GM12878 (cell line): ENCODE measurements at regions not wholly inside any gene's neighbourhood (a gene's known extent, or its start where the extent isn't known, plus 50 kb on each side); places are given as distances from the start of the nearest gene placed in this dataset.

Experiments used
- ATAC-seq: fragments of 200-7000 bp; cut with Tn5 transposase; 3 replicates; pipeline ENCODE4 v1.9.1; 2020; ENCODE audit warnings: mild to moderate bottlenecking, moderate library complexity
- BruUV-seq: library from RNA; stranded (reverse); fragments of 400-500 nt; replicated peaks from 2 replicates; lab custom pipeline; 2021; lab: Mats Ljungman, UMichigan
- CTCF ChIA-PET: fragments of 300-600 bp; sonication (Branson Sonifier 250); formaldehyde crosslinking; extraction: SDS; loops from one replicate; lab custom pipeline; 2021; ENCODE audit warnings: inconsistent platforms; lab: Yijun Ruan, JAX
- POLR2A ChIA-PET: fragments of 350-600 bp; formaldehyde crosslinking; extraction: SDS; loops from one replicate; lab custom pipeline; 2021; ENCODE audit warnings: inconsistent platforms; lab: Charles Lee
- RAD21 ChIA-PET: fragments of 300-600 bp; sonication (Branson Sonifier 250); formaldehyde crosslinking; loops from one replicate; lab custom pipeline; 2023; ENCODE audit warnings: antibody characterized with exemption; ENCODE audit not compliant: unreplicated experiment; lab: Charles Lee
- SMC1A ChIA-PET: fragments of 300-600 bp; sonication (Branson Sonifier 250); formaldehyde crosslinking; loops from one replicate; lab custom pipeline; 2023; ENCODE audit not compliant: unreplicated experiment, uncharacterized antibody; lab: Charles Lee
- DNase-seq: peaks from one replicate; pipeline ENCODE4 v3.0.0-alpha.2; 2011; ENCODE audit warnings: low read depth, low spot score
- FAIRE-seq: peaks from 3 replicates; lab custom pipeline; 2011; peaks lifted over from hg19 to GRCh38; lab: Jason Lieb, UNC
- H2AFZ ChIP-seq: 2 replicates; pipeline ENCODE4 v1.6.0; 2011; ENCODE audit warnings: low read depth, low read length, control low read depth; ENCODE audit not compliant: control insufficient read depth
- H3K27ac ChIP-seq: 2 replicates; pipeline ENCODE4 v1.5.1; 2011; ENCODE audit warnings: control low read depth; ENCODE audit not compliant: control insufficient read depth, insufficient read depth
- H3K27me3 ChIP-seq, 2 experiments: replicated peaks in 1 of 2; 2 replicates each; pipeline versions ENCODE4 v1.6.0 to v1.6.1; 2011; ENCODE audit warnings: low read length in 1 of 2; ENCODE audit not compliant: control insufficient read depth in 2 of 2, insufficient read depth in 2 of 2
- H3K36me3 ChIP-seq, 2 experiments: 2 replicates each; pipeline ENCODE4 v1.5.1; 2011; ENCODE audit warnings: low read length in 1 of 2; ENCODE audit not compliant: control insufficient read depth in 2 of 2, insufficient read depth in 2 of 2
- H3K4me1 ChIP-seq: 2 replicates; pipeline ENCODE4 v1.6.1; 2011; ENCODE audit warnings: mild to moderate bottlenecking, low read length, moderate library complexity, mixed read lengths; ENCODE audit not compliant: control insufficient read depth, insufficient read depth
- H3K4me2 ChIP-seq: 2 replicates; pipeline ENCODE4 v1.6.0; 2011; ENCODE audit warnings: control low read depth; ENCODE audit not compliant: control insufficient read depth, insufficient read depth
- H3K4me3 ChIP-seq: fragments of 200-600 bp; sonication (generic); 2 replicates; pipeline ENCODE4 v1.5.1; 2016
- H3K79me2 ChIP-seq: 2 replicates; pipeline ENCODE4 v1.6.0; 2011; ENCODE audit warnings: low read length; ENCODE audit not compliant: control insufficient read depth, insufficient read depth
- H3K9ac ChIP-seq: 2 replicates; pipeline ENCODE4 v1.8.0; 2011; ENCODE audit warnings: low read length, control low read depth, mixed read lengths; ENCODE audit not compliant: control insufficient read depth, insufficient read depth
- H3K9me3 ChIP-seq: replicated peaks from 3 replicates; pipeline ENCODE4 v1.5.1; 2011; ENCODE audit warnings: mild to moderate bottlenecking, low read length; ENCODE audit not compliant: control insufficient read depth, insufficient read depth
- H4K20me1 ChIP-seq: 2 replicates; pipeline ENCODE4 v1.6.0; 2011; ENCODE audit not compliant: control insufficient read depth, insufficient read depth
- GABPA ChIP-seq: IDR thresholded peaks from 2 replicates; pipeline ENCODE4 v1.6.1; 2014; ENCODE audit warnings: antibody characterized with exemption, low read depth, mild to moderate bottlenecking, inconsistent platforms
- KAT2A ChIP-seq: conservative IDR thresholded peaks from 2 replicates; pipeline ENCODE4 v1.6.1; 2011; ENCODE audit warnings: low read depth, low read length; ENCODE audit not compliant: control insufficient read depth
- MYB ChIP-seq: fragments of 150-350 bp; IDR thresholded peaks from 2 replicates; pipeline ENCODE4 v1.6.1; 2014; ENCODE audit warnings: mild to moderate bottlenecking, low read depth, low read length, borderline replicate concordance
- POU2F2 ChIP-seq: IDR thresholded peaks from 3 replicates; pipeline ENCODE4 v1.6.1; 2011; ENCODE audit warnings: low read depth, mild to moderate bottlenecking, low read length, borderline replicate concordance
- SIN3A ChIP-seq: IDR thresholded peaks from 2 replicates; pipeline ENCODE4 v1.6.1; 2012; ENCODE audit warnings: low read depth, low read length, improper control_type of control experiment
- SMAD1 ChIP-seq: fragments of 450-650 bp; IDR thresholded peaks from 2 replicates; pipeline ENCODE4 v1.6.1; 2018; ENCODE audit warnings: mild to moderate bottlenecking, low read depth; ENCODE audit not compliant: partially characterized antibody
- TCF7 ChIP-seq: IDR thresholded peaks from 2 replicates; pipeline ENCODE4 v1.6.1; 2014; ENCODE audit warnings: antibody characterized with exemption, borderline replicate concordance
- WGBS: methylation state at CpG from one replicate; pipeline ENCODE4 v1.1.6; 2016; ENCODE audit warnings: low lambda C conversion rate; ENCODE audit not compliant: insufficient replicate concordance, insufficient coverage; ENCODE audit errors: missing lambda C conversion rate; 5-methylcytosine and 5-hydroxymethylcytosine counted together
- in situ Hi-C: fragments of 300-500 bp; cut with MboI; formaldehyde crosslinking; loops from 9 replicates; pipeline ENCODE4 v1.14.3; 2018; ENCODE audit warnings: mixed read lengths
- intact Hi-C: fragments of 100-400 bp; cut with micrococcal nuclease; formaldehyde crosslinking; loops from one replicate; pipeline ENCODE4 v1.14.2; 2022; ENCODE audit not compliant: unreplicated experiment
- TF ChIP-seq, protein P1 (sequence below): fragments of 450-650 bp; IDR thresholded peaks from 2 replicates; pipeline ENCODE4 v1.6.1; 2018; ENCODE audit warnings: borderline replicate concordance, mild to moderate bottlenecking; ENCODE audit not compliant: partially characterized antibody
- TF ChIP-seq, protein P2 (sequence below): fragments of 450-650 bp; IDR thresholded peaks from 2 replicates; pipeline ENCODE4 v1.6.1; 2017; ENCODE audit warnings: mild to moderate bottlenecking, moderate library complexity
- TF ChIP-seq, protein P3 (sequence below): fragments of 450-650 bp; conservative IDR thresholded peaks from 2 replicates; pipeline ENCODE4 v1.6.1; 2017; ENCODE audit warnings: mild to moderate bottlenecking, moderate library complexity

DNA sequence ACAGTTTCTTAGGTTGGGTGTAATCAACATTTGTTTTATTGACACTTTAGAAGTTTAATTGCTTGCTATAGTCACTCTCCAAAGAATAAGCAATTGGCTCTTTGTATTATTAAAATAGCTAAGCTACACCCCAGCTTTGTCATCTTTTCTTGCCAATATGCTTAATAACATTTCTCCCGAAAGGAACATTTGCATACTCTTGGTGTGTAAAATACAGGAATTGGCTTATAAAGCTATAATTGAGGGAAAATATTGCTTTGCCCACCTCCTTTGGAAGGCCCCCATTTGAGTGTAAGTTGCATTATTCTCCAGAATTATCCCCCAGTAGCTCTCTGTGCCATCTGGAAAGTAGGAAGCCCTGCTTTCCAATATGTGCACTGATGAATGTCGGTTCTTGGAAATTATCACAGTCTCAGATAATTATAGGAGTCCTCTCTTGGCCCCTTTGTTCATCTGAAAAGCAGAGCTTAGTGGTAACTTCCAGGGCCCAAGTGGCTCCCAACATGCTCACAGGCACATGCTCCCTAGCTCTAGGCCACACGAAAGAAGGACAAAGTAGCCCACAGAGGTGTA is 92.4 kb upstream of the B3GAT2 start:
- Histone ChIP-seq H3K27me3 (no peaks in the 10 kb centered on the region), H3K9ac (no peak overlapping the region), H3K9me3 (no peaks in the 10 kb centered on the region), H4K20me1 (no peaks in the 10 kb centered on the region), H3K4me3 (no peak overlapping the region), H3K4me2 (no peak overlapping the region), H3K79me2 (no peaks in the 10 kb centered on the region), H3K4me1 (no peaks in the 10 kb centered on the region), H3K36me3 (no peaks in the 10 kb centered on the region), H3K27ac (no peak overlapping the region), H2AFZ (no peak overlapping the region)
- intact Hi-C loops: no loop called here
- ATAC-seq (no peak), FAIRE-seq (no peak), DNase-seq (no peak)
- POLR2A ChIA-PET: no interaction called here
- WGBS: 64% methylated on average over 3 of the region's 3 CpGs
- TF ChIP-seq KAT2A (no peak), POU2F2 (no peak), MYB (no peak), GABPA (no peak)
- TF ChIP-seq, protein P1, sequence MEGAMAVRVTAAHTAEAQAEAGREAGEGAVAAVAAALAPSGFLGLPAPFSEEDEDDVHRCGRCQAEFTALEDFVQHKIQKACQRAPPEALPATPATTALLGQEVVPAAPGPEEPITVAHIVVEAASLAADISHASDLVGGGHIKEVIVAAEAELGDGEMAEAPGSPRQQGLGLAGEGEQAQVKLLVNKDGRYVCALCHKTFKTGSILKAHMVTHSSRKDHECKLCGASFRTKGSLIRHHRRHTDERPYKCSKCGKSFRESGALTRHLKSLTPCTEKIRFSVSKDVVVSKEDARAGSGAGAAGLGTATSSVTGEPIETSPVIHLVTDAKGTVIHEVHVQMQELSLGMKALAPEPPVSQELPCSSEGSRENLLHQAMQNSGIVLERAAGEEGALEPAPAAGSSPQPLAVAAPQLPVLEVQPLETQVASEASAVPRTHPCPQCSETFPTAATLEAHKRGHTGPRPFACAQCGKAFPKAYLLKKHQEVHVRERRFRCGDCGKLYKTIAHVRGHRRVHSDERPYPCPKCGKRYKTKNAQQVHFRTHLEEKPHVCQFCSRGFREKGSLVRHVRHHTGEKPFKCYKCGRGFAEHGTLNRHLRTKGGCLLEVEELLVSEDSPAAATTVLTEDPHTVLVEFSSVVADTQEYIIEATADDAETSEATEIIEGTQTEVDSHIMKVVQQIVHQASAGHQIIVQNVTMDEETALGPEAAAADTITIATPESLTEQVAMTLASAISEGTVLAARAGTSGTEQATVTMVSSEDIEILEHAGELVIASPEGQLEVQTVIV: no peak
- SMC1A ChIA-PET: no interaction called here
- RAD21 ChIA-PET: no interaction called here
- BruUV-seq: no TSS peak
- CTCF ChIA-PET: no interaction called here
- in situ Hi-C loops: no loop called here

DNA sequence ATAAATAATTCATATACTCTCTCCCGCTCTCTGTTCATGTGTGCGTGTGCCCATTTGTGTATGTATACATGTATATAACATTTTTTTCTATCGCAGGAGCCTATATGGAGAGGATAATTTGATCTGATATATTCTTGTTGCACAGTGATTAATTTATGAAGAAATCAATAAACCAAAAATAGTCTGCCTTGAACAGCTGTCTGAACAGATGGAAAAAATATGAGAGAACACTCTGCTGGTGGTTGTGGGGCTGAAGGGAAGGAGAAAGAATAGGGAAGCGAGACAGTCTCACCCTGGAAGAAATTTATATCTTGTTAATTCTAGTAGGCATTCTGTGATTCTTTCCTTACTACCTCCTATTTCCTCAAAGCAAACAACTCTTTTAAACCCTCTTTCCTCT is 96.6 kb upstream of the B3GAT2 start:
- no peaks in the 10 kb centered on the region for H3K4me1 ChIP-seq
- DNase-seq: no peak
- no peak overlapping the region for H3K9ac ChIP-seq
- intact Hi-C loops: no loop called here
- WGBS: 47% methylated on average over 4 of the region's 4 CpGs
- in situ Hi-C loops: no loop called here
- no peak for ATAC-seq
- RAD21 ChIA-PET: no interaction called here
- H3K27ac ChIP-seq: no peak overlapping the region
- POLR2A ChIA-PET: no interaction called here
- FAIRE-seq: no peak
- CTCF ChIA-PET: no interaction called here
- H2AFZ ChIP-seq: no peak overlapping the region
- no TSS peak for BruUV-seq
- no peaks in the 10 kb centered on the region for H3K36me3 ChIP-seq
- H3K4me2 ChIP-seq: no peak overlapping the region
- no peak overlapping the region for H3K4me3 ChIP-seq
- H3K9me3 ChIP-seq: no peaks in the 10 kb centered on the region
- H3K27me3 ChIP-seq: no peaks in the 10 kb centered on the region
- H3K79me2 ChIP-seq: no peaks in the 10 kb centered on the region
- SMC1A ChIA-PET: no interaction called here
- no peaks in the 10 kb centered on the region for H4K20me1 ChIP-seq
- TF ChIP-seq SIN3A (no peak), SMAD1 (no peak), TCF7 (no peak)
- TF ChIP-seq, protein P2, sequence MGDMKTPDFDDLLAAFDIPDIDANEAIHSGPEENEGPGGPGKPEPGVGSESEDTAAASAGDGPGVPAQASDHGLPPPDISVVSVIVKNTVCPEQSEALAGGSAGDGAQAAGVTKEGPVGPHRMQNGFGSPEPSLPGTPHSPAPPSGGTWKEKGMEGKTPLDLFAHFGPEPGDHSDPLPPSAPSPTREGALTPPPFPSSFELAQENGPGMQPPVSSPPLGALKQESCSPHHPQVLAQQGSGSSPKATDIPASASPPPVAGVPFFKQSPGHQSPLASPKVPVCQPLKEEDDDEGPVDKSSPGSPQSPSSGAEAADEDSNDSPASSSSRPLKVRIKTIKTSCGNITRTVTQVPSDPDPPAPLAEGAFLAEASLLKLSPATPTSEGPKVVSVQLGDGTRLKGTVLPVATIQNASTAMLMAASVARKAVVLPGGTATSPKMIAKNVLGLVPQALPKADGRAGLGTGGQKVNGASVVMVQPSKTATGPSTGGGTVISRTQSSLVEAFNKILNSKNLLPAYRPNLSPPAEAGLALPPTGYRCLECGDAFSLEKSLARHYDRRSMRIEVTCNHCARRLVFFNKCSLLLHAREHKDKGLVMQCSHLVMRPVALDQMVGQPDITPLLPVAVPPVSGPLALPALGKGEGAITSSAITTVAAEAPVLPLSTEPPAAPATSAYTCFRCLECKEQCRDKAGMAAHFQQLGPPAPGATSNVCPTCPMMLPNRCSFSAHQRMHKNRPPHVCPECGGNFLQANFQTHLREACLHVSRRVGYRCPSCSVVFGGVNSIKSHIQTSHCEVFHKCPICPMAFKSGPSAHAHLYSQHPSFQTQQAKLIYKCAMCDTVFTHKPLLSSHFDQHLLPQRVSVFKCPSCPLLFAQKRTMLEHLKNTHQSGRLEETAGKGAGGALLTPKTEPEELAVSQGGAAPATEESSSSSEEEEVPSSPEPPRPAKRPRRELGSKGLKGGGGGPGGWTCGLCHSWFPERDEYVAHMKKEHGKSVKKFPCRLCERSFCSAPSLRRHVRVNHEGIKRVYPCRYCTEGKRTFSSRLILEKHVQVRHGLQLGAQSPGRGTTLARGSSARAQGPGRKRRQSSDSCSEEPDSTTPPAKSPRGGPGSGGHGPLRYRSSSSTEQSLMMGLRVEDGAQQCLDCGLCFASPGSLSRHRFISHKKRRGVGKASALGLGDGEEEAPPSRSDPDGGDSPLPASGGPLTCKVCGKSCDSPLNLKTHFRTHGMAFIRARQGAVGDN: no peak
- TF ChIP-seq, protein P3, sequence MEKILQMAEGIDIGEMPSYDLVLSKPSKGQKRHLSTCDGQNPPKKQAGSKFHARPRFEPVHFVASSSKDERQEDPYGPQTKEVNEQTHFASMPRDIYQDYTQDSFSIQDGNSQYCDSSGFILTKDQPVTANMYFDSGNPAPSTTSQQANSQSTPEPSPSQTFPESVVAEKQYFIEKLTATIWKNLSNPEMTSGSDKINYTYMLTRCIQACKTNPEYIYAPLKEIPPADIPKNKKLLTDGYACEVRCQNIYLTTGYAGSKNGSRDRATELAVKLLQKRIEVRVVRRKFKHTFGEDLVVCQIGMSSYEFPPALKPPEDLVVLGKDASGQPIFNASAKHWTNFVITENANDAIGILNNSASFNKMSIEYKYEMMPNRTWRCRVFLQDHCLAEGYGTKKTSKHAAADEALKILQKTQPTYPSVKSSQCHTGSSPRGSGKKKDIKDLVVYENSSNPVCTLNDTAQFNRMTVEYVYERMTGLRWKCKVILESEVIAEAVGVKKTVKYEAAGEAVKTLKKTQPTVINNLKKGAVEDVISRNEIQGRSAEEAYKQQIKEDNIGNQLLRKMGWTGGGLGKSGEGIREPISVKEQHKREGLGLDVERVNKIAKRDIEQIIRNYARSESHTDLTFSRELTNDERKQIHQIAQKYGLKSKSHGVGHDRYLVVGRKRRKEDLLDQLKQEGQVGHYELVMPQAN: no peak
